Chondrocyte (in vitro differentiated cells): ENCODE measurements at regions not wholly inside any gene's neighbourhood (a gene's known extent, or its start where the extent isn't known, plus 50 kb on each side); places are given as distances from the start of the nearest gene placed in this dataset.

Experiments
- DNase-seq: peaks from one replicate; pipeline ENCODE4 v3.0.0; 2021; ENCODE audit warnings: mixed read lengths, low spot score
- H3K27ac Mint-ChIP-seq: one replicate; pipeline ENCODE4 v1.8.0; 2021; ENCODE audit warnings: mild to moderate bottlenecking, moderate library complexity, mixed read lengths; ENCODE audit not compliant: unreplicated experiment
- H3K27me3 Mint-ChIP-seq: 2 replicates; pipeline ENCODE4 v1.8.0; 2021; ENCODE audit warnings: low read depth, mixed read lengths
- H3K36me3 Mint-ChIP-seq: 2 replicates; pipeline ENCODE4 v1.8.0; 2021; ENCODE audit warnings: low read depth, mixed read lengths
- H3K4me1 Mint-ChIP-seq: 2 replicates; pipeline ENCODE4 v1.8.0; 2021; ENCODE audit warnings: low read depth, mild to moderate bottlenecking, mixed read lengths
- H3K4me3 Mint-ChIP-seq: one replicate; pipeline ENCODE4 v1.8.0; 2021; ENCODE audit warnings: mild to moderate bottlenecking, moderate library complexity, mixed read lengths; ENCODE audit not compliant: unreplicated experiment
- H3K9me3 Mint-ChIP-seq: 2 replicates; pipeline ENCODE4 v1.8.0; 2021; ENCODE audit warnings: low read depth, mixed read lengths
- TF ChIP-seq, protein P1 (sequence below): fragments of 200-600 bp; sonication (generic); IDR thresholded peaks from 2 replicates; pipeline ENCODE4 v1.5.0; 2021; ENCODE audit warnings: antibody characterized with exemption, mild to moderate bottlenecking, moderate library complexity

- TF ChIP-seq, protein P1, sequence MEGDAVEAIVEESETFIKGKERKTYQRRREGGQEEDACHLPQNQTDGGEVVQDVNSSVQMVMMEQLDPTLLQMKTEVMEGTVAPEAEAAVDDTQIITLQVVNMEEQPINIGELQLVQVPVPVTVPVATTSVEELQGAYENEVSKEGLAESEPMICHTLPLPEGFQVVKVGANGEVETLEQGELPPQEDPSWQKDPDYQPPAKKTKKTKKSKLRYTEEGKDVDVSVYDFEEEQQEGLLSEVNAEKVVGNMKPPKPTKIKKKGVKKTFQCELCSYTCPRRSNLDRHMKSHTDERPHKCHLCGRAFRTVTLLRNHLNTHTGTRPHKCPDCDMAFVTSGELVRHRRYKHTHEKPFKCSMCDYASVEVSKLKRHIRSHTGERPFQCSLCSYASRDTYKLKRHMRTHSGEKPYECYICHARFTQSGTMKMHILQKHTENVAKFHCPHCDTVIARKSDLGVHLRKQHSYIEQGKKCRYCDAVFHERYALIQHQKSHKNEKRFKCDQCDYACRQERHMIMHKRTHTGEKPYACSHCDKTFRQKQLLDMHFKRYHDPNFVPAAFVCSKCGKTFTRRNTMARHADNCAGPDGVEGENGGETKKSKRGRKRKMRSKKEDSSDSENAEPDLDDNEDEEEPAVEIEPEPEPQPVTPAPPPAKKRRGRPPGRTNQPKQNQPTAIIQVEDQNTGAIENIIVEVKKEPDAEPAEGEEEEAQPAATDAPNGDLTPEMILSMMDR, result no peak
- H3K4me1 Mint-ChIP-seq, result no peaks in the 10 kb centered on the region
- no peak overlapping the region for H3K27ac Mint-ChIP-seq
- DNase-seq, result no peak
- peaks cover 2% of the 10 kb centered on the region for H3K9me3 Mint-ChIP-seq
- no peaks in the 10 kb centered on the region for H3K27me3 Mint-ChIP-seq
- no peak overlapping the region for H3K4me3 Mint-ChIP-seq
- peaks cover 2% of the 10 kb centered on the region for H3K36me3 Mint-ChIP-seq
Measured at GRCh38 chr7:115368998-115369397, 447.1 kb downstream of the MDFIC start.

GRCh38 chr7:115363916-115364315 is 442.0 kb downstream of the MDFIC start:
- no peaks in the 10 kb centered on the region for H3K4me1 Mint-ChIP-seq
- no peak for DNase-seq
- no peak overlapping the region for H3K27ac Mint-ChIP-seq
- peaks cover 2% of the 10 kb centered on the region for H3K36me3 Mint-ChIP-seq
- peaks cover 2% of the 10 kb centered on the region for H3K9me3 Mint-ChIP-seq
- TF ChIP-seq, protein P1, result no peak
- H3K27me3 Mint-ChIP-seq, result no peaks in the 10 kb centered on the region
- H3K4me3 Mint-ChIP-seq, result no peak overlapping the region

DNA sequence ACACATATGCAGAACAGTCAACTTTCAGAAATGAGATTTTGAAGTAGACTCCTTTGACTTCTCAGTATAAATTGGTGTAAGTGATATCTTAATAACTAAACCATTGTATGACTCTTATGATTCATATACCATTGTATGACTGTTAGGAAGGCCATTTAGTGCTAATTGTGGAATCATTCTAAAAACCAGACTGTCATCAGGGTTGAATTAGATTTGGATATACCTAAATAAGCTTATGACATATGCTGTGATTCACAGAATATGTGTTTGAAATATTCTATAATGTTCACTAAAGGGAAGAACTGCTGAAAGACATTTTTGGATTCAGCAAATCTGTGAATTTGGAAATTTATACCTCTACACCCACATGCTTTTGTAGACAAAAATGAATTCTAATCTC is 438.1 kb downstream of the MDFIC start:
- H3K9me3 Mint-ChIP-seq, result no peaks in the 10 kb centered on the region
- no peaks in the 10 kb centered on the region for H3K27me3 Mint-ChIP-seq
- no peak overlapping the region for H3K4me3 Mint-ChIP-seq
- H3K36me3 Mint-ChIP-seq, result no peaks in the 10 kb centered on the region
- DNase-seq, result no peak
- TF ChIP-seq, protein P1, result no peak
- no peaks in the 10 kb centered on the region for H3K4me1 Mint-ChIP-seq
- no peak overlapping the region for H3K27ac Mint-ChIP-seq

- Mint-ChIP-seq H3K9me3 (no peaks in the 10 kb centered on the region), H3K4me1 (no peaks in the 10 kb centered on the region), H3K36me3 (no peaks in the 10 kb centered on the region), H3K27me3 (no peaks in the 10 kb centered on the region), H3K27ac (no peak overlapping the region), H3K4me3 (no peak overlapping the region)
- TF ChIP-seq, protein P1, result no peak
- no peak for DNase-seq
Measured at GRCh38 chr7:115359119-115359518, 437.2 kb downstream of the MDFIC start.

DNA sequence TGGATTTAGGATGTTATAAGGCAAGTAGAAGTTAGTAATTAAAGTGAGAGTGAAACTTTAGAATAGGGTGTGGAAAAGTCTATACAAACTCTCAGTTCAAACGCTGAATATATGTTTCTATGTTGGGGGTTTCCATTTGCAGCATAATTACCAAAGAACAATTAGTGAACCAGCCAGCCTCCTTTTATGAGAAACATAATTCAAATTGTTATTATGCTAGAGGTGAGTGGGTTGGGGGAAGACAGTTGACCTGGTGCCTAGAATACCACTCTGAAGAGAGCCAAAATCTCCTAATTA is 435.8 kb downstream of the MDFIC start:
- no peaks in the 10 kb centered on the region for H3K9me3 Mint-ChIP-seq
- no peak overlapping the region for H3K27ac Mint-ChIP-seq
- TF ChIP-seq, protein P1, result no peak
- DNase-seq, result no peak
- H3K4me1 Mint-ChIP-seq, result no peaks in the 10 kb centered on the region
- H3K27me3 Mint-ChIP-seq, result no peaks in the 10 kb centered on the region
- H3K36me3 Mint-ChIP-seq, result no peaks in the 10 kb centered on the region
- H3K4me3 Mint-ChIP-seq, result no peak overlapping the region
